ENCODE measurements at regions not wholly inside any gene's neighbourhood (a gene's known extent, or its start where the extent isn't known, plus 50 kb on each side); places are given as distances from the start of the nearest gene placed in this dataset.

GRCh38 chr22:48942698-48943566, 884.7 kb downstream of the BRD1 start:
- no peaks in the 10 kb centered on the region for H3K27me3 ChIP-seq
- H3K4me1 ChIP-seq (ENCODE audit: low read depth): no peaks in the 10 kb centered on the region
- no peak for TF ChIP-seq CTCF (IDR thresholded peaks at IDR 0.05; ENCODE audit: low read depth, low read length)
- no peaks in the 10 kb centered on the region for H3K9me3 ChIP-seq (ENCODE audit: low read depth)
- H3K27ac ChIP-seq: no peak overlapping the region
- no peak for DNase-seq (ENCODE audit: low read depth in 1 of 2, low spot score in 1 of 2)
- H3K4me3 ChIP-seq: no peak overlapping the region
- no peaks in the 10 kb centered on the region for H3K36me3 ChIP-seq

GRCh38 chr22:48941903-48942575, 885.6 kb downstream of the BRD1 start:
- no peak for DNase-seq (ENCODE audit: low read depth in 1 of 2, low spot score in 1 of 2)
- Histone ChIP-seq H3K27me3 (no peaks in the 10 kb centered on the region), H3K4me3 (no peak overlapping the region), H3K27ac (no peak overlapping the region), H3K4me1 (ENCODE audit: low read depth) (no peaks in the 10 kb centered on the region), H3K36me3 (no peaks in the 10 kb centered on the region), H3K9me3 (ENCODE audit: low read depth) (no peaks in the 10 kb centered on the region)
- TF ChIP-seq CTCF (IDR thresholded peaks at IDR 0.05; ENCODE audit: low read depth, low read length): no peak

- Histone ChIP-seq H3K36me3 (no peaks in the 10 kb centered on the region), H3K27ac (no peak overlapping the region), H3K4me3 (no peak overlapping the region), H3K9me3 (ENCODE audit: low read depth) (no peaks in the 10 kb centered on the region), H3K4me1 (ENCODE audit: low read depth) (no peaks in the 10 kb centered on the region), H3K27me3 (no peaks in the 10 kb centered on the region)
- no peak for TF ChIP-seq CTCF (IDR thresholded peaks at IDR 0.05; ENCODE audit: low read depth, low read length)
- DNase-seq (ENCODE audit: low read depth in 1 of 2, low spot score in 1 of 2): no peak
These were observed 886.4 kb downstream of the BRD1 start for GRCh38 chr22:48941033-48941902.

GRCh38 chr22:48940266-48941032, 887.2 kb downstream of the BRD1 start:
- Histone ChIP-seq H3K4me1 (ENCODE audit: low read depth) (no peaks in the 10 kb centered on the region), H3K36me3 (no peaks in the 10 kb centered on the region), H3K9me3 (ENCODE audit: low read depth) (no peaks in the 10 kb centered on the region), H3K27ac (no peak overlapping the region), H3K27me3 (no peaks in the 10 kb centered on the region), H3K4me3 (no peak overlapping the region)
- no peak for DNase-seq (ENCODE audit: low read depth in 1 of 2, low spot score in 1 of 2)
- TF ChIP-seq CTCF (IDR thresholded peaks at IDR 0.05; ENCODE audit: low read depth, low read length): no peak
